Parathyroid adenoma (tissue), 2 donors: ENCODE measurements at regions not wholly inside any gene's neighbourhood (a gene's known extent, or its start where the extent isn't known, plus 50 kb on each side); places are given as distances from the start of the nearest gene placed in this dataset.

Experiments used
- H2AFZ ChIP-seq: fragments of 300-600 bp; sonication (generic); one replicate; pipeline ENCODE4 v1.7.0; 2017; ENCODE audit warnings: antibody characterized with exemption, mild to moderate bottlenecking
- H3K27ac ChIP-seq: fragments of 300-600 bp; sonication (generic); one replicate; pipeline ENCODE4 v1.7.0; 2017
- H3K27me3 ChIP-seq: fragments of 300-600 bp; sonication (generic); one replicate; pipeline ENCODE4 v1.7.0; 2017; ENCODE audit warnings: low read length; ENCODE audit not compliant: control insufficient read depth, insufficient read depth
- H3K36me3 ChIP-seq: fragments of 300-600 bp; sonication (generic); one replicate; pipeline ENCODE4 v1.7.0; 2017; ENCODE audit warnings: low read length; ENCODE audit not compliant: control insufficient read depth, insufficient read depth
- H3K4me1 ChIP-seq: fragments of 300-600 bp; sonication (generic); one replicate; pipeline ENCODE4 v1.7.0; 2017; ENCODE audit warnings: control low read depth
- H3K4me2 ChIP-seq: fragments of 300-600 bp; sonication (generic); one replicate; pipeline ENCODE4 v1.7.0; 2017; ENCODE audit warnings: low read length
- H3K4me3 ChIP-seq: fragments of 300-600 bp; sonication (generic); one replicate; pipeline ENCODE4 v1.7.0; 2017; ENCODE audit warnings: low read depth, low read length
- H3K79me2 ChIP-seq: fragments of 300-600 bp; sonication (generic); one replicate; pipeline ENCODE4 v1.7.0; 2017; ENCODE audit warnings: control low read depth
- H3K9ac ChIP-seq: fragments of 300-600 bp; sonication (generic); one replicate; pipeline ENCODE4 v1.7.0; 2017; ENCODE audit warnings: mild to moderate bottlenecking
- H3K9me3 ChIP-seq: fragments of 300-600 bp; sonication (generic); one replicate; pipeline ENCODE4 v1.7.0; 2017; ENCODE audit warnings: low read length; ENCODE audit not compliant: control insufficient read depth
- CTCF ChIP-seq: fragments of 300-600 bp; sonication (generic); IDR thresholded peaks from one replicate; pipeline ENCODE4 v1.7.0; 2017; ENCODE audit warnings: antibody characterized with exemption, mild to moderate bottlenecking
- donor health status: primary hyperparathyroidism.

GRCh38 chr2:156157670-156158069 is 174.9 kb downstream of the NR4A2 start:
- no peaks in the 10 kb centered on the region for H3K4me1 ChIP-seq
- no peak overlapping the region for H2AFZ ChIP-seq

GRCh38 chr2:156156580-156156979 is 175.9 kb downstream of the NR4A2 start:
- TF ChIP-seq CTCF = no peak
- Histone ChIP-seq H2AFZ (no peak overlapping the region), H3K27me3 (no peaks in the 10 kb centered on the region), H3K4me1 (no peaks in the 10 kb centered on the region), H3K9ac (no peak overlapping the region), H3K4me2 (no peak overlapping the region), H3K79me2 (no peaks in the 10 kb centered on the region), H3K4me3 (no peak overlapping the region), H3K36me3 (no peaks in the 10 kb centered on the region), H3K9me3 (no peaks in the 10 kb centered on the region), H3K27ac (no peak overlapping the region)

More at GRCh38 chr2:156157670-156158069, 174.9 kb downstream of the NR4A2 start:
- H3K27ac ChIP-seq = no peak overlapping the region
- no peaks in the 10 kb centered on the region for H3K79me2 ChIP-seq
- H3K36me3 ChIP-seq = no peaks in the 10 kb centered on the region
- no peak overlapping the region for H3K9ac ChIP-seq
- no peak overlapping the region for H3K4me2 ChIP-seq
- H3K4me3 ChIP-seq = no peak overlapping the region
- H3K9me3 ChIP-seq = no peaks in the 10 kb centered on the region
- no peak for TF ChIP-seq CTCF
- no peaks in the 10 kb centered on the region for H3K27me3 ChIP-seq

GRCh38 chr2:156155319-156155718 is 177.2 kb downstream of the NR4A2 start:
- Histone ChIP-seq H3K79me2 (no peaks in the 10 kb centered on the region), H3K4me3 (no peak overlapping the region), H3K9ac (no peak overlapping the region), H3K9me3 (no peaks in the 10 kb centered on the region), H3K36me3 (no peaks in the 10 kb centered on the region), H3K4me2 (no peak overlapping the region), H3K27ac (no peak overlapping the region), H3K4me1 (no peaks in the 10 kb centered on the region), H3K27me3 (no peaks in the 10 kb centered on the region), H2AFZ (no peak overlapping the region)
- no peak for TF ChIP-seq CTCF

GRCh38 chr2:156151351-156151750 is 181.2 kb downstream of the NR4A2 start:
- H3K4me2 ChIP-seq = no peak overlapping the region
- H3K27ac ChIP-seq = no peak overlapping the region
- no peak overlapping the region for H3K9ac ChIP-seq
- no peaks in the 10 kb centered on the region for H3K4me1 ChIP-seq
- no peaks in the 10 kb centered on the region for H3K9me3 ChIP-seq
- H2AFZ ChIP-seq = no peak overlapping the region
- no peak for TF ChIP-seq CTCF
- no peaks in the 10 kb centered on the region for H3K27me3 ChIP-seq
- no peaks in the 10 kb centered on the region for H3K79me2 ChIP-seq
- no peaks in the 10 kb centered on the region for H3K36me3 ChIP-seq
- no peak overlapping the region for H3K4me3 ChIP-seq

GRCh38 chr2:156147594-156148330 is 184.8 kb downstream of the NR4A2 start:
- no peak for TF ChIP-seq CTCF
- no peak overlapping the region for H3K4me3 ChIP-seq
- no peaks in the 10 kb centered on the region for H3K27me3 ChIP-seq
- no peak overlapping the region for H3K9ac ChIP-seq
- no peaks in the 10 kb centered on the region for H3K79me2 ChIP-seq
- no peak overlapping the region for H2AFZ ChIP-seq
- H3K4me2 ChIP-seq = no peak overlapping the region
- no peak overlapping the region for H3K27ac ChIP-seq
- H3K36me3 ChIP-seq = no peaks in the 10 kb centered on the region
- no peaks in the 10 kb centered on the region for H3K4me1 ChIP-seq
- no peaks in the 10 kb centered on the region for H3K9me3 ChIP-seq
